Choroid plexus epithelial cell (primary cell): ENCODE measurements at regions not wholly inside any gene's neighbourhood (a gene's known extent, or its start where the extent isn't known, plus 50 kb on each side); places are given as distances from the start of the nearest gene placed in this dataset.
A peak's percentile ranks its signal among the peaks of the same experiment; 100 is the strongest.

ENCODE experiments used
- DNase-seq: peaks from one replicate; pipeline ENCODE4 v3.0.0-alpha.2; 2010; ENCODE audit warnings: low read depth
- H3K4me3 ChIP-seq: 2 replicates; pipeline ENCODE4 v1.5.1; 2011; ENCODE audit warnings: low read depth, mild to moderate bottlenecking, control low read depth, low read length, moderate library complexity
- TF ChIP-seq, protein P1 (sequence below): conservative IDR thresholded peaks from 2 replicates; pipeline ENCODE4 v1.5.1; 2011; ENCODE audit warnings: low read depth, mild to moderate bottlenecking, control low read depth, inconsistent platforms, low read length, moderate library complexity

DNA sequence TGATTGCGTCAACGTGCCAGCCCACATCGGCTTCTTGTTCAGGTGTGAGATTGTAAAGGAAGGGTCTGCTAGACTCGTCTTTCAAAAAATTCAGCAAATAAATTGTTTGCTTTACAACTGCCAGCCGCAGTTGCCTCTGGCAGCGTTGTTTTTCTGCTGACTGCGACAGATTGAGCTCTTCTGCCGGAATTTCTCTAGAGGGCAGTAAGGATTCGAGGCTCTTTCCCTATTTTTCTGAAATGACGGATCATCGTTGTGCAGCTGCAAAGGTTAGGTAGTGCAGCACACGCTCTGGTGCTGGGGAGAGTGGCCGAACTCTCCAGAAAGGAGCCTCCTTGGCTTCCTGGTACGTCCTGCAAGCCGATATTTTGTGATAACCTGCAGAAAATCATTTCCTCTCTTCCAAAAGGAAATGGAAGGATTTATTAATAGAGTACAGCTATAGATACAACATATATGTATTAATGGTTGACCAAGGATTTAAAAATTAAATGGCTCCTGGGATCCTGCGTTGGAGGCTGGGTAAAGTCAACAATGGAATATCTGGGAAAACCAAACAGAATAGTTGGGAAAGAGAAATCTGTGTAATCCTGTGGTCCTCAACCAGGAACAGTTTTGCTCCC is 121.9 kb upstream of the ZFP64 start:
- TF ChIP-seq, protein P1, sequence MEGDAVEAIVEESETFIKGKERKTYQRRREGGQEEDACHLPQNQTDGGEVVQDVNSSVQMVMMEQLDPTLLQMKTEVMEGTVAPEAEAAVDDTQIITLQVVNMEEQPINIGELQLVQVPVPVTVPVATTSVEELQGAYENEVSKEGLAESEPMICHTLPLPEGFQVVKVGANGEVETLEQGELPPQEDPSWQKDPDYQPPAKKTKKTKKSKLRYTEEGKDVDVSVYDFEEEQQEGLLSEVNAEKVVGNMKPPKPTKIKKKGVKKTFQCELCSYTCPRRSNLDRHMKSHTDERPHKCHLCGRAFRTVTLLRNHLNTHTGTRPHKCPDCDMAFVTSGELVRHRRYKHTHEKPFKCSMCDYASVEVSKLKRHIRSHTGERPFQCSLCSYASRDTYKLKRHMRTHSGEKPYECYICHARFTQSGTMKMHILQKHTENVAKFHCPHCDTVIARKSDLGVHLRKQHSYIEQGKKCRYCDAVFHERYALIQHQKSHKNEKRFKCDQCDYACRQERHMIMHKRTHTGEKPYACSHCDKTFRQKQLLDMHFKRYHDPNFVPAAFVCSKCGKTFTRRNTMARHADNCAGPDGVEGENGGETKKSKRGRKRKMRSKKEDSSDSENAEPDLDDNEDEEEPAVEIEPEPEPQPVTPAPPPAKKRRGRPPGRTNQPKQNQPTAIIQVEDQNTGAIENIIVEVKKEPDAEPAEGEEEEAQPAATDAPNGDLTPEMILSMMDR: peak; percentile 67
- H3K4me3 ChIP-seq: no peak overlapping the region
- DNase-seq: peak; percentile 59

DNA sequence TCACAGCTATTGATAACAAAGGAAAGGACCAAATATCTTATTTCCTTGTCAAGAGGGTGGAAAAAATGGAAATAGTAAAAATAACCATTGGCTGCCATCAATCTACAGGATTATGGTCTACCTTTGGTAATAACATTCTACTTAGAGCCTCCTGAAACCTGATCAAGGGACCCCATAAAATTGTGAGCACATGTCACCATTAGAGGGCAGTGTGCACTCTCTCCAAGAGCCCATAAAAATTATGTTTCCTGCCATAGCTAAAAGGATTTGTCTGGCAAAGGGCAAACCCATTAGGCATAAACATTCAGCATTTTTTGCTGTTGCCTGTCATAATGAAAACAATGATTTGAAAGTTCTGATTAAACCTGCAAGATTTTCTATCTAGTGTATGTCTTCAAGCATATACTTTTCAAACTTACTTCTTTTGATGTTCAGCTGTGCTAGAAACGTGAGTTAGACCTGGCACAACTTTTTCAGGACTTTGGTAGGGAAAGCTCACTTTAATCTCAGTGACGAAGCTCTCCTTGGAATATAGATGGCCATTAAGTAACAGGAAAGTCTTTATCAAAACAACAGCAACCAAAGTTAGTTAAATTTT is 120.7 kb upstream of the ZFP64 start:
- no peak overlapping the region for H3K4me3 ChIP-seq
- TF ChIP-seq, protein P1: peak; percentile 78
- peak; percentile 79 for DNase-seq

- no peak for DNase-seq
- no peak overlapping the region for H3K4me3 ChIP-seq
- TF ChIP-seq, protein P1: no peak
Observed at GRCh38 chr20:52311209-52311794, 119.7 kb upstream of the ZFP64 start.

DNA sequence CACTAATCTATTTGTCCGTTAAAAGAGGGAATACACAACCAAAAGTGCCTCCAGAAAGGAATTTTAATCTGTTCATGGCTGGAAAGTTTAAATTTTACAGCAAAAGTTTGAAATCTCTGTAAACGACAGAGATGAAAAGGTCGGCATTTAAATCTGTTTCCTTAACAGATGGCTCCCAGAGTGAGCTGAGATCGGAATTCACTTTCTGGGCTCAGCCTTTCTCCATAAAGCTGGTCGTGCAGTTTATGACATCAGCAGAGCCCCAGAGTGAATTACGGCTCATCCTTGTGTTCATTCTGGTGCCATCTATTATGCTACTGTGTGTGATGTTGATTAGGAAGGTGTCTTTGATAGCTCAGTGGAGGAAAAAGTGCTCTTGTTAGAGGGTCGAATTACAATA is 117.6 kb upstream of the ZFP64 start:
- TF ChIP-seq, protein P1: no peak
- H3K4me3 ChIP-seq: no peak overlapping the region
- no peak for DNase-seq

GRCh38 chr20:52306477-52306876 is 114.9 kb upstream of the ZFP64 start:
- no peak overlapping the region for H3K4me3 ChIP-seq
- TF ChIP-seq, protein P1: no peak
- no peak for DNase-seq

GRCh38 chr20:52305858-52306257 is 114.3 kb upstream of the ZFP64 start:
- TF ChIP-seq, protein P1: no peak
- no peak overlapping the region for H3K4me3 ChIP-seq
- DNase-seq: no peak

- H3K4me3 ChIP-seq: no peak overlapping the region
- TF ChIP-seq, protein P1: no peak
- DNase-seq: no peak
Observed at GRCh38 chr20:52305024-52305645, 113.6 kb upstream of the ZFP64 start.
